Hematopoietic multipotent progenitor cell treated with erythropoietin and hydrocortisone succinate and interleukin-3 and kit ligand, for 8 days (in vitro differentiated cells): ENCODE measurements at regions not wholly inside any gene's neighbourhood (a gene's known extent, or its start where the extent isn't known, plus 50 kb on each side); places are given as distances from the start of the nearest gene placed in this dataset.
A peak's percentile ranks its signal among the peaks of the same experiment; 100 is the strongest.
"Not testable (repeated sequence)": the region's sequence is repeated elsewhere in the genome, so short reads cannot be mapped to it uniquely, and the experiment has no call there.

Source experiments
- DNase-seq: peaks from one replicate; pipeline ENCODE4 v3.0.0-alpha.2; 2015

DNA sequence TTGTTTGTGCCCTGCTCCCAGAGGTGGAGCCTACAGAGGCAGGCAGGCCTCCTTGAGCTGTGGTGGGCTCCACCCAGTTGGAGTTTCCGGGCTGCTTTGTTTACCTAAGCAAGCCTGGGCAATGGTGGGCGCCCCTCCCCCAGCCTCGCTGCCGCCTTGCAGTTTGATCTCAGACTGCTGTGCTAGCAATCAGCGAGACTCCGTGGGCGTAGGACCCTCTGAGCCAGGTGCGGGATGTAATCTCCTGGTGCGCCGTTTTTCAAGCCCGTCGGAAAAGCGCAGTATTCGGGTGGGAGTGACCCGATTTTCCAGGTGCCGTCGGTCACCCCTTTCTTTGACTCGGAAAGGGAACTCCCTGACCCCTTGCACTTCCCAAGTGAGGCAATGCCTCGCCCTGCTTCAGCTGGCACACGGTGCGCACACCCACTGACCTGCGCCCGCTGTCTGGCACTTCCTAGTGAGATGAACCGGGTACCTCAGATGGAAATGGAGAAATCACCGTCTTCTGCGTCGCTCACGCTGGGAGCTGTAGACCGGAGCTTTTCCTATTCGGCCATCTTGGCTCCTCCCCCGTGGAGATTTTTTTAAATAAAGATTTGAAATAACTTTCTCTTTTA, 189.2 kb upstream of the WSB1 start:
- DNase-seq: not testable (repeated sequence)

DNA sequence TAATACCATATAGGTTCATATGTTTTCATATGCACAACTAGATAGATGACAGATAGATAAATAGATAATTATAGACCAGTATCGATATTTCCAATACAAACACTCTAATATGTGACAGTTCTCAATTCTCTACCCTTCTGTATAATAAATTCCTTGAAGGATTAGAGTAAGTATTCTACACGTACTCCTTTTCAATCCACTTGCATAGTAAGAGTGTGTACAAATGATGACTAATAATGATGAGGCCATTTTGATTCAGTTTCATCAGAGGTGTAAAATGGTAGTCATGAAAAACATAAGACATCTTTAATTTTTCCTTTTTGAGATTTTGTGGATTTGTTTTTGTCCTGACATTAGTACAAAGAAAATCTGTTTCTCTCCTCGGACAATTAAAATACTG, 188.3 kb upstream of the WSB1 start:
- DNase-seq: no peak

DNA sequence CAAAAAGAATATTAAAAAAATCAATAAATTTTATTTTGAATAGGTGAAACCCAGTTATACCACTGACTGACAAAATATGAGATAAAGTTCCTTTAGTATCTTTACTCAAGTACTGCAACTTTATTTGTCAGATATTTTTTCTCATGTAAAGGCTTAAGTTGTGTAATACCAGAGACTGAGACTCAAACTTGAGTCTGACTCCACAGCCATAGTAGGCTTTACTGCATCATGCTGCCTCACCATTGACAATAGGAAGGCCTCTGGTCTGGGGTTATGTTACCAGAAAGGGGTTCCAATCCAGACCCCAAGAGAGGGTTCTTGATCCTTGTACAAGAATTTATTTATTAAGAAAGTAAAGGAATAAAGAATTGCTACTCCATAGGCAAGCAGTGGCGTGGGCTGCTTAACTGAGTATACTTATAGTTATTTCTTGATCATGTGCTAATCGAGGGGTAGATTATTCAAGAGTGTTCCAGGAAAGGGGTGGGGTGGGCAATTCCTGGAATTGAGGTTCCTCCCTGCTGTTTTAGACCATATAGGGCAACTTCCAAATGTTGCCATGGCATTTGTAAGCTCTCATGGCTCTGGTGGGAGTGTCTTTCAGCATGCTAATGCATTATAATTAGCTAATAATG, 187.4 kb upstream of the WSB1 start:
- DNase-seq: peak; percentile 58

DNA sequence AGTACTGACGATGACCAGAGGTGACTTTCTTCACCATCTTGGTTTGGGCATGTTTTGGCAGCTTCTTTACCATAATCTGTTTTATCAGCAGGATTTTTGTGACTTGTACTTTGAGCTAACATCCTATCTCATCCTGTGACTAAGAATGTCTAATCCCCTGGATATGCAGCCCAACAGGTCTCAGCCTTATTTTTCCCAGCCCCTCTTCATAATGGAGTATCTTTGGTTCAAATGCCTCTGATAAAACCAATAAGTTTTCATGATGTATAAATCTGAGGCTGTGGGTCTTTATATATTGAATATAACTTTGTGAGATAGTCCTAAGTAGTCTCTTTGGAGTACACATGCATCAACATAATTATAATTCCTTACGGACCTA, 186.9 kb upstream of the WSB1 start:
- no peak for DNase-seq

DNA sequence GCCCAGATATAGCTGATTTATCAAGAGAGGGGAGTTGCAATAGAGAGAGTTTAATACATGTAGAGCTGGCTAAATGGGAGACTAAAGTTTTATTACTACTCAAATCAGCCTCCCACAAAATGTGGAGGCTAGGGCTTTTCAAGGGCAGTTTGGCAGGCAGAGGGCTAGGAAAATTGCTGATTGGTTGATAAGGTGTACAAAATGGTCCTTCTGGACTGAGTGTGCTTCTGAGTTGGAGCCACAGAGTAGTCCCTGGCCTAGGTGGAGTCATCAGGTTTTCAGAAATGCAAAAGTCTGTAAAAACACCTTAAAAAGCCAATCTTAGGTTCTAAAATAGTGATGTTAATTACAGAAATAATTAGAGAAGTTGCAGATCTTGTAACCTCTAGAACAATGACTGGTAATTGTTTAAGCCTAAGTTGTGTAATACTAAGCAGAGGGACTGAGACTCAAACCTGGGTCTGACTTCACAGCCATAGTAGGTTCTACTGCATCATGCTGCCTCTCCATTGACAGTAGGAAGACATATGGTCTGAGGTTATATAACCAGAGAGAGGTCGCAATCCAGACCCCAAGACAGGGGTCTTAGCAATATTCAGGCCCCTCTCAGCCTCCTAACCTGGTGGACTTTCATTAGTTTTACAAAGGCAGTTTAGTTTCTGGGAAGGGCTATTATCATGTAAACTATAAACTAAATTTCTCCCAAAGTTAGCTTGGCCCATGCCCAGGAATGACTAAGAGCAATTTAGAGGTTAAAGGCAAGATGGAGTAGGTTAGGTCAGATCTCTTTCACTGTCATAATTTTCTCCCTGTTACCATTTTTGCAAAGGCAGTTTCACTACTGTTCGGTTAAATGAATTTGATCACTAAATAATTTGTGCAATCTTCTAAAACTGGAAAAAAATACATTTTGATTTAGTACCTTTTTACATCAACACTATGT, 186.3 kb upstream of the WSB1 start:
- not testable (repeated sequence) for DNase-seq

DNA sequence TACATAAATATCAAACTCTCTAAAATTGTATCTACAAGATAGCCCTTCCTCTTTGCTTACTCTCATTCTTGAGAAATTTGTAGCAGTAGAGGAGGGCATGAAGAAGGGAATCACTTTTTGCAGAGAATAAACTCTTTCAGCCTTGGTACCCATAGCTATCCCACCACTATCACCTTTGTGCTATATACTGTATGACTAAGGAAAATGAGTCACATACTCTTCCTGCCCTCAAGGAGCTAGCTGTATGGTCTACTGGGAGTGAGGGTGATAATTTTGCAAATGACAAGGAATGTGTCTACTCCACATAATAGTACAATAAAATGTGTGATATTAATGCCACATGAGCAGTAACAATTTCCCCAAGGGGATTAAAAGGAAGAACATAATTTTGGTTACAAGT, 184.6 kb upstream of the WSB1 start:
- DNase-seq: no peak

DNA sequence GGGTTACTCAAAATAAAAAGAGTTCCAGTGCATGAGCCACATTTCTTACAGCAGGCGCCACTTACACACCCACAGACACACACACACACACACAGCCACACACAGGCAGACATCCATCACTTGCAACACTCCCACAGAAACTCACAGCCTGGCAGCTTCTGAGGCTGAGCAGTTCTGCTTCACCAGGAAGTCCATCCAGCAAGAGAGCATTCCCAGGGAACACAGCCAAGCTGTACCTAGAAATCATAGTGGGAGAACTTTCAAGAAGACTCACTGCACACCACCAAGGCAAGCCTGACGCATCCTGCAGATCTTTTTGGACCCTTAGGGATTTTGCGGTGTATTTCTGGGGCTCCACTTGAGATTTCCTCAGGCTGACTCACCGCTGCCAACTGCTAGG, 140.9 kb upstream of the WSB1 start:
- no peak for DNase-seq

DNA sequence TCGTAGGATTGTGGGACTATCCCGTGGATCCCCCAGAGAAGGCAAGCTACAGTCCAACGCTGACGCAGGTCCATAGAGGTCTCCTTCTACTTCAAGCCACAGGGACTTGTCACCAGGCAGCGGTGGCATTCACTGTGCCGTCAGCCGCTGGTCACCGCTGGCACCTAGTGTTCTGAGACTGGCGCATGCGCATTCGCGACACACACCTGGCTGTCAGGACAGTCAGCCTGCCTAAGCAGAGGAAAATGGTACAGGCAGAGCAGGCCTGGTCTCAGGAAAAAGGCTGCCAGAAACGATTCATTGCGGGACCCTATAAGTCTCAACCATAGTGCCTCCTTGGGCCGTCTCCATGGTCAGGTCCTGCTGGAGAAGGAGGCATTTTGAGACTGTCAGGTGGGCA, 138.0 kb upstream of the WSB1 start:
- no peak for DNase-seq

DNA sequence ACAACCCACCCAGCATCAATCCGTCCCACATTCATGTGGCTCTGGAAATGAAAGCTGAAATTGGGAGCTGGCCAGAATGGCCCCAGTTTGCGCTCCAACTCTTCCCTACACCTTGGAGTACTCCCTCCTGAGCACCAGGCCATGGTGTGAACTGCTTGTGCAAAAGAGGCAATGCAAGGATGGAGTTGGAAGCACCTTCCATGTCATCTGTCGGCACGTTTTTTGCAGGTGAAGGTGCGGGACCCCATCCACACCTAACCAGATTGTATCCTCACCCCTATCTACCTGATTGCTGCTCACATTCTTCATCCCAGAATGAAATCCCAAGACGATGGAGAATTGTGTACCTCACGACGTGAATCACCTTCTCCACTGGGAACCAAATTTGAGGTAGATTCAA, 136.6 kb upstream of the WSB1 start:
- no peak for DNase-seq

DNA sequence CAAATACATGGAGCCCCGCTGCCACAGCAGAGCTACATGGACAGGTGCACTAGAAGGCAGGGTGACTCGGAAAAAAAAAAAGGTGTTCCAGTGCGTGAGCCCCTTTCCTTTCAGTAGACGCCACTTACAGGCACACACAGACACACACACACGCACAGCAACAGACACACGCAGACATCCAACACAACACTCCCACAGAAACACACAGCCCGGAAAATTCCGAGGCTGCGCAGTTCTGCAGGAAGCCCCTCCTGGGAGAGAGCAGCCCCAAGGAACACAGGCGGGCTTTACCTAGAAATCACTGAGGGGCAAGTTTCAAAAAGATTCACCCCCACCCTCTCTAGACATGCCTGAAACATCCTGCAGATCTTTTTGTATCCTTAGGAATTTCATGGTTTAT, 136.0 kb upstream of the WSB1 start:
- DNase-seq: no peak

DNA sequence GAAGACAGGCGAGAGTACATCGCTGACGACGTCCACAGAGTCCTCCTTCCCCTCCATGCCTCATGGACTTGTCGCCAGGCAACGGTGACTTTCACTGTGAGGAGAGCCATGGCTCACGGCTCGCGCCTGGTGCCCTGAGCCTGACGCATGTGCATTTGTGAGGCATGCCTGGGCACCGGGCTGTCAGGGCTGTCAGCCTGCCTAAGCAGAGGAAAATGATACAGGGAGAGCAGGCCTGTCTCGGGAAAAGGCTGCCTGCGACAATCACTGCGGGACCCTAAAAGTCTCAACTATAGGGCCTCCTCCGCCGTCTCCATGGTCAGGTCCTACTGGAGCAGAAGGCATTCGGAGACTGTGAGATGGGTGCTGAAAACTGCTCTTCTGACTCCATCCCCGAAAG, 135.5 kb upstream of the WSB1 start:
- DNase-seq: no peak

DNA sequence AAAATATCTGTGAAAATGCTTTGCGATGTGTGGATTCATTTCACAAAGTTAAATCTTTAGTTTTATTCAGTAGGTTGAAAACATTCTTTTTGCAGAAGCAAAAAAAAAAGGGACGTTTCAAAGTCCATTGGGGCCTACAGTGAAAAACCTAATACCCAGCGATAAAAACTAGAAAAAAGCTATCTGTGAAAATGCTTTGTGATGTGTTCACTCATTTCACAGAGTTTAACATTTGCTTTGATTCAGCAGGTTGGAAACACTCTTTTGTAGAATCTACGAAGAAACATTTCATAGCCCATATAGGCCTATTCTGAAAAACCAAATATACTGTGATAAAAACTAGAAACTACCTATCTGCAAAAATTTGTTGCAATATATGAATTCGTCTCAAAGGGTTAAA, 113.6 kb upstream of the WSB1 start:
- no peak for DNase-seq

DNA sequence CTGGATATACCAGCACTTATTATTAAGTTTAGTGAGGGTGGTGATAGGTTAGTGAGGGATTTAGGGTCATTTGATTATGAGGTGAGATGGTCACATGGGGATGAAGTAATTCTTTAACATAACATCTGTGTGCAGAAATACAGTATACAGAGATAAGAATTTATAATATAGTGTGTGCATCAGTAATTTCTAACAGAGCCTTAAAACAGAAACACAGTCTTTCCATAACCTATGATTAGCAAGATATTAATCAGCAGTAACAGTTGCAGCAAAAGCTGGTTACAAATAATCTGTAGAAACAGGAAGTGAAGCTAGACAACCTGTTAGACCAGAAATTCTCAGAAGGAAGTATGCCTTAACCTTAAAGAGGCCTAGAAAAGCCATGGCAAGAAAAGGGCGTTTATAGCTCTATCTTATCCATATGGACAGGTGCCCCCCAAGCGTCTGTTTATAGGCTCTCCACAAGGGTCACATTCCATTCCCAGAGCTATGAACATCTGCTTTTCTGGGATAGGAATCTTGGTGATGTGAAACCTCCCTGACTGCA, 112.5 kb upstream of the WSB1 start:
- not testable (repeated sequence) for DNase-seq

DNA sequence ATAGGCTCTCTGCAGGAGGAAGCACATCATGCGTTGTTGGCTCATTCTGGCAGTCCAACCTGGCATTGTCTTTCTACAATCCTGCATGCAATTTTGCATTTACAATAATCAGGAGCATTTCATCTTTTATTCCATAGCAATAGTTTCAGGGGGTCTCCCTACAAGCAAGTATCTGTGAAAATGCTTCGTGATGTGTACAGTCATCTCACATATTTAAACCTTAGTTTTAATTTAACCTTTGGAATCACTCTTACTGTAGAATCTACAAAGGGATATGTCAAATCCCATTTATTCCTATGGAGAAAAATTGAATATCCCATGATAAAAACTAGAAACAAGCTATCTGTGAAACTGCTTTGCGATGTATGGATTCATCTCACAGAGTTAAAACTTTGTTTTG, 112.0 kb upstream of the WSB1 start:
- DNase-seq: no peak

DNA sequence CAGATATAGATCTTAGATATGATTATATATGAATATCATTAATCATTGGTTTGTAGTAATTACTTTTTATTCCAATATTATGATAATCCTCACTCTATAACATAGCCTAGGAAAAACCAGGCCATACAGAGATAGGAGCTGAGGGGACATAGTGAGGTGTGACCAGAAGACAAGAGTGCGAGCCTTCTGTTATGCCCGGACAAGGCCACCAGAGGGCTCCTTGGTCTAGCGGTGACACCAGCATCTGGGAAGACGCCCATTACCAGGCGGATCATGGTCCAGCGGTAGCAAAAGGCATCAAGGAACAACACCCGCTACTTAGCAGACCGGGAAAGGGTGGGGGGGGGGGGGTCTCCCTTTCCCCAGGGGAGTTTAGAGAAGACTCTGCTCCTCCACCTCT, 96.4 kb upstream of the WSB1 start:
- DNase-seq: peak; percentile 11

DNA sequence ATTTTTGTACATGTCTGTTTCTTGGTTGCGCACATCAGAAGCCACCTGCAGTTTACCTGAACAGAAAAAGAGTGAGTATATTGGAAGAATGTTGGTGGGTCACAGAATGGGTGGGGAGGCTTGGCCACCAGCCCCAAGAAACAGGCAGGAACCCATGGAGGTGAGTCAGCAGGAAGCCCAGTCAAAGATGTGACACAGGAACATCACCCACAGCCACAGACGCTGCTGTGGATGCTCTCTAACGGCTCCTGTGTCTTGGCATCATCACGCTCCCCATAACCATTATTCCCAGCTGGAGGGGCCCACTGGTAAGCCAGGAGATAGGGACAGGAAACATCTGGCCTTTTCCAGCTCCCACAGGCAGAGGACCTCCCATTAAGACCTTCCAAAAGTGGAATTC, 94.0 kb upstream of the WSB1 start:
- DNase-seq: no peak

DNA sequence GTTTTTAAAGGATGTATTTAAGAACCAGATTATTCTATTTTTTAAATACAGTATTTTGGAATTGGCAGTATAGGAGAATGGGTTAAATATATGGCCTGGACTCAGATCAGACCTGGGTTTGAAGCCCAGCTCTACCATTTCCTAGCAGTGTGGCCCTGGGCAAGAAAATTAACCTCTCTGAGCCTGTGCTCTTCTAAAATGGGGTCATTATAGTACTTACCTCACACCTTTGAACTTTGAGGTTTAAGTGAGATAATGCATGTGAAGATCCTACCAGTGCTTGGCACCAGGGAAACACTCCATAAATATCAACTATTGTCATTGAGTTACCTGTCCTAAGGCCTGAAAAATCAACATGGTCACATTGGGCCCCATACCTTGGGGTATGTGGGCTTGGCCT, 93.4 kb upstream of the WSB1 start:
- no peak for DNase-seq

DNA sequence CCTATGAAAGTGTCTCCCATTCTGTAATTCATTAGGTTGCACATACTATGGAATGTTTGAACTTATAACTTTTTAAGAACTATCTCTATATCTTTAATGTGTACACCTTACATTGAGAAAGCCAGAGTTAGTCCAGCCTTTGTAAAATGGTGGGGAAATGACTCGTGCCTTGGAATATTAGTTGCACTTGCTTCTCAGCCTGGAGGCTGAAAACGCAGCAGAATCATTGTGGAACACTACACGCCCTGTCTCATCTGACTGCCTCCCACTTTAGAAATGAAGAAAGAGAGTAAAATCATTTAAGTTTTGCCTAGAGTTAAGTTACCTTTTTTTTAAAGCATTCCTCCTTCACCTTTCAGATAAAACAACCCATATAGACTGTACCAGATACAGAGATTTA, 90.7 kb upstream of the WSB1 start:
- DNase-seq: no peak

DNA sequence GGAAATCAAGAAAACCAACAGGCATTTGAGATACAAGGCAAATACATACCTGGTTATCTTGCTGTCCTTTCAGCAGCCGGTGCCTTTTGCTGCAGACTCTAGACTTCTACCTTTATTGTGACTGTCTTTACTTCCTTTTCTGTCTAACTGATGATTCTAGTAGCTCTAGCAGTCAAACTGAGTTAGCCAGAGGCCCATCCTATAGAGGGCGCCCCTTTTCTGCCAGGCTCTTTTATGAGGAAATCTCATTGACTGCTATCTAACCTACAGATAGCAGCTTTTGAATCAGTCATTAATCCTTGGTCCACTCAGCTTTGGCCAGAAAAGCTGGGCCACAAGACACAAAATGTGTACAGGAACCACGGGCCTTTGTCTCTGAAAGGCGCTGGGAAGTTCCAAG, 87.5 kb upstream of the WSB1 start:
- DNase-seq: peak; percentile 39

DNA sequence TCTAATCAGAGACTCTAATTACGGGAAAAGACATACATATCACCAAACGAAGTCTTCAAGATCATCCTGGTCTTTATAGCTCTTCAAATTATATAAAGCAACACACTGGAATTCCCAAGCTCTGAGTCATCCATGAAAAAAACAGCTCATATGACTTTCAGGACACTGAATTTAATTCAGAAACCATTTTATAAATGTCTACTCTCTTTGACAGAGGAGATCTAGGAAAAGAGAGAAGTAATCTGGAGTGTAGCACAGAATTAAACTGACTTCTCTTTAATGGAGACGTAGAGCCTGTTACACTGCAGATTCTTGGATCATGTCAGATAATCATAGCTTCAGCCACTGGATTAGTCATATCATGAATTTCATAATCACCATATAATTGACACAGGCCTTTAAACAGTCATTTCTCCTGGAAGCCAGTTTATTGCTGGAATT, 86.8 kb upstream of the WSB1 start:
- DNase-seq: no peak

DNA sequence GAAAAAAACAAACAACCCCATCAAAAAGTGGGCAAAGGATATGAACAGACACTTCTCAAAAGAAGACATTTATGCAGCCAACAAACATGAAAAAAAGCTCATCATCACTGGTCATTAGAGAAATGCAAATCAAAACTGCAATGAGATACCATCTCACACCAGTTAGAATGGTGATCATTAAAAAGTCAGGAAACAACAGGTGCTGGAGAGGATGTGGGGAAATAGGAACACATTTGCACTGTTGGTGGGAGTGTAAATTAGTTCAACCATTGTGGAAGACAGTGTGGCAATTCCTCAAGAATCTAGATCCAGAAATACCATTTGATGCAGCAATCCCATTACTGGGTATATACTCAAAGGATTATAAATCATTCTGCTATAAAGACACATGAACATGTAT, 85.5 kb upstream of the WSB1 start:
- DNase-seq: not testable (repeated sequence)

DNA sequence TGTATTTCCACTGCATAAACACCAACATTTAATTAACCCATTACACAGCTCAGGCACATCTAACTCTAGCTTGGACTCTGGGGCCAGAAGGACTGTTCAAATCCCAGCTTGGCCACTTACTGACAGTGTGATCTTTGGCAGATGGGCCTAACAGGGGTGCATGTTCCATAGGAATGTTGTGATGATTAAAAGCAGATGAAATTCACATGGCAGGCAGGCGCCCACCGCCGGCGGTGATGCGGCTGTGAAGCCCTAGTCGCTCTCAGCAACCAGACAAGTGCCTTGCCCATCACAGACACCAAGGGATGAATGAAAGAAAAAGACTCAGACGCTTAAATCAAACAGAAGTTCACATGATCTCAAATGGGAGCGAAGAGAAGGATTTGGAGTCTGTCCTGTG, 84.6 kb upstream of the WSB1 start:
- DNase-seq: no peak

DNA sequence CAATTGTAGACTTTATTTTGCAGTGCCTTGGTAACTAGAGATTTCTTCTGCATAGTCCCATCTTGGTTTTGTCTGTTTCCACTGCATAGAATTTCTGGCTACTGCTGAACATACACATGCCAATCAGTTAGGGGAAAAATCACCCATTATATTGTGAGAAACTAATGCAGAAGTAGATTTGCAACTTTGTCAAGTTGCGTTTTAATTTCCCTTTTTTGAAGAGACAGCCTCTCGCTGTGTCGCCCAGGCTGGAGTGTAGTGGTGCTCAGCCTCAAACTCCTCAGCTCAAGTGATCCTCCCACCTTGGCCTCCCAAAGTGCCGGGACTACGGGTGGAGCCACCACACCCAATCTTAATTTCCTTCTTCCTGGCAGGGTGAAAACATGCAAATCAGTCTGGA, 83.1 kb upstream of the WSB1 start:
- DNase-seq: not testable (repeated sequence)

DNA sequence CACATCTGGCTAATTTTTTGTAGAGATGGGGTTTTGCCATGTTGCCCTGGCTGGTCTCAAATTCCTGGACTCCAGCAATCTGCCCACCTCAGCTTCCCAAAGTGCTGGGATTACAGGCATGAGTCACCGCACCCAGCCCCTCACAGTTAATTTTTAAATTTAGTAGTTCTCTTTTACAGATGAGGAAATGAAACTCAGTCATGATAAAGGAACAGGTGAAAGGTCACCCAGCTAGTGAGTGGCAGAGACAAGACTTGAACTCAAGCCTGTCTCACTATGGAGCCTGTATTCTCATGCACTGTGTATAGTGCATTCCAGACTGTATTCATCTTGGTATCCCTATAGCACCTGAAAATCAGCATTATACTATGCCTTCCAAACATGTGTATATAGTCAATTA, 77.1 kb upstream of the WSB1 start:
- DNase-seq: no peak
